SU-DHL-6 (cell line): ENCODE measurements at regions not wholly inside any gene's neighbourhood (a gene's known extent, or its start where the extent isn't known, plus 50 kb on each side); places are given as distances from the start of the nearest gene placed in this dataset.

Experiments
- H2AFZ ChIP-seq: fragments of 200-600 bp; sonication (generic); 2 replicates; pipeline ENCODE4 v1.6.1; 2014; ENCODE audit warnings: low read depth, mild to moderate bottlenecking, moderate library complexity, mixed read lengths, antibody characterized with exemption, low read length; ENCODE audit not compliant: severe bottlenecking
- H3F3A ChIP-seq: fragments of 200-600 bp; shearing (Covaris generic); 2 replicates; pipeline ENCODE4 v1.6.0; 2016; ENCODE audit warnings: antibody characterized with exemption, mild to moderate bottlenecking; ENCODE audit not compliant: insufficient read depth
- H3K27ac ChIP-seq: fragments of 200-600 bp; sonication (generic); 2 replicates; pipeline ENCODE4 v1.5.1; 2016; ENCODE audit warnings: low read depth, mild to moderate bottlenecking, low read length, moderate library complexity, mixed read lengths
- H3K27me3 ChIP-seq: fragments of 200-600 bp; sonication (generic), shearing (Covaris generic); 2 replicates; pipeline ENCODE4 v1.6.0; 2014; ENCODE audit warnings: mild to moderate bottlenecking, low read length
- H3K36me3 ChIP-seq: fragments of 200-600 bp; sonication (generic); 2 replicates; pipeline ENCODE4 v1.6.1; 2014; ENCODE audit warnings: mild to moderate bottlenecking, low read length, mixed read lengths
- H3K4me2 ChIP-seq: fragments of 300-600, 200-600 bp; shearing (Covaris generic), sonication (generic); 2 replicates; pipeline ENCODE4 v1.6.0; 2014; ENCODE audit warnings: low read length, low read depth, mild to moderate bottlenecking; ENCODE audit not compliant: poor library complexity, severe bottlenecking
- H3K4me3 ChIP-seq: fragments of 200-600 bp; sonication (generic); 2 replicates; pipeline ENCODE4 v1.5.1; 2014; ENCODE audit warnings: antibody characterized with exemption, low read length, mild to moderate bottlenecking, mixed read lengths; ENCODE audit not compliant: insufficient read depth, poor library complexity, severe bottlenecking
- H3K79me2 ChIP-seq: fragments of 200-600 bp; sonication (generic); 2 replicates; pipeline ENCODE4 v1.6.1; 2014; ENCODE audit warnings: mild to moderate bottlenecking, low read length, moderate library complexity; ENCODE audit not compliant: insufficient read depth
- H3K9ac ChIP-seq: fragments of 200-600 bp; sonication (generic); 2 replicates; pipeline ENCODE4 v1.7.0; 2014; ENCODE audit warnings: mild to moderate bottlenecking, low read length
- H3K9me2 ChIP-seq: fragments of 200-600 bp; sonication (generic); replicated peaks from 2 replicates; pipeline ENCODE4 v1.6.1; 2014; ENCODE audit warnings: low read length; ENCODE audit not compliant: insufficient read depth
- H3K9me3 ChIP-seq: fragments of 200-600 bp; sonication (generic); 2 replicates; pipeline ENCODE4 v1.6.1; 2014; ENCODE audit warnings: low read length, mixed read lengths; ENCODE audit not compliant: insufficient read depth
- H4K20me1 ChIP-seq: fragments of 200-600 bp; sonication (generic); 2 replicates; pipeline ENCODE4 v1.6.1; 2014; ENCODE audit warnings: low read depth, mild to moderate bottlenecking, antibody characterized with exemption, low read length, moderate library complexity, mixed read lengths
- EZH2phosphoT487 ChIP-seq: fragments of 200-600 bp; sonication (generic), shearing (Covaris generic); conservative IDR thresholded peaks from 2 replicates; pipeline ENCODE4 v1.6.1; 2018; ENCODE audit warnings: mild to moderate bottlenecking, antibody characterized with exemption, low read length, moderate library complexity, mixed read lengths
- TF ChIP-seq, protein P1 (sequence below): fragments of 200-600 bp; sonication (generic); IDR thresholded peaks from one replicate; pipeline ENCODE4 v1.5.1; 2017; ENCODE audit warnings: antibody characterized with exemption, mild to moderate bottlenecking, low read length, moderate library complexity; ENCODE audit not compliant: insufficient read depth, poor library complexity, severe bottlenecking

DNA sequence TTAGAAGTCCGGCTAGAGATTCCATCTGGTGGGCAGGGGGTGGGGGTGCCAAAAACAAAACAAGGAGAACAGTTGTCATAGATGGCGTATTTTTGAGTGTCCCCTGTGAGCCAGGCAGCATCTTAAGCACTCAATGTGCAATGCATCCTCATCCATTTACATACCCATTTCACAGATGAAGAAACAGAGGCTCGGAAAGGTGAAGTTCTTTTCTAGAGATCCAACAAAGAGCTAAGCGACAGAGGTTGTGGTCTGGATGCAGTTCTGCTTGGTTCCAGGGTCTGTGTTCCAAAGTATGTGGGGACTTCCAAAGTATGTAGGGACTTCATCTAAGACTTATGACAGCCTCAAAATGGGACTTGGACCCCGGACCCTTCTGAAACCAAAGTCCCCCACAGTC, 277.8 kb downstream of the MN1 start:
- Histone ChIP-seq H3K9me2 (no peaks in the 10 kb centered on the region), H3K4me2 (no peak overlapping the region), H4K20me1 (no peaks in the 10 kb centered on the region), H3K27ac (no peak overlapping the region), H3K79me2 (no peaks in the 10 kb centered on the region), H3K9ac (no peak overlapping the region), H3F3A (no peaks in the 10 kb centered on the region), H2AFZ (no peak overlapping the region), H3K9me3 (no peaks in the 10 kb centered on the region), H3K36me3 (no peaks in the 10 kb centered on the region), H3K4me3 (no peak overlapping the region), H3K27me3 (no peaks in the 10 kb centered on the region)
- TF ChIP-seq, protein P1, sequence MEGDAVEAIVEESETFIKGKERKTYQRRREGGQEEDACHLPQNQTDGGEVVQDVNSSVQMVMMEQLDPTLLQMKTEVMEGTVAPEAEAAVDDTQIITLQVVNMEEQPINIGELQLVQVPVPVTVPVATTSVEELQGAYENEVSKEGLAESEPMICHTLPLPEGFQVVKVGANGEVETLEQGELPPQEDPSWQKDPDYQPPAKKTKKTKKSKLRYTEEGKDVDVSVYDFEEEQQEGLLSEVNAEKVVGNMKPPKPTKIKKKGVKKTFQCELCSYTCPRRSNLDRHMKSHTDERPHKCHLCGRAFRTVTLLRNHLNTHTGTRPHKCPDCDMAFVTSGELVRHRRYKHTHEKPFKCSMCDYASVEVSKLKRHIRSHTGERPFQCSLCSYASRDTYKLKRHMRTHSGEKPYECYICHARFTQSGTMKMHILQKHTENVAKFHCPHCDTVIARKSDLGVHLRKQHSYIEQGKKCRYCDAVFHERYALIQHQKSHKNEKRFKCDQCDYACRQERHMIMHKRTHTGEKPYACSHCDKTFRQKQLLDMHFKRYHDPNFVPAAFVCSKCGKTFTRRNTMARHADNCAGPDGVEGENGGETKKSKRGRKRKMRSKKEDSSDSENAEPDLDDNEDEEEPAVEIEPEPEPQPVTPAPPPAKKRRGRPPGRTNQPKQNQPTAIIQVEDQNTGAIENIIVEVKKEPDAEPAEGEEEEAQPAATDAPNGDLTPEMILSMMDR = no peak
- TF ChIP-seq EZH2phosphoT487 = no peak

- Histone ChIP-seq H3K4me3 (no peak overlapping the region), H3K9me2 (no peaks in the 10 kb centered on the region), H3K4me2 (no peak overlapping the region), H2AFZ (no peak overlapping the region), H4K20me1 (no peaks in the 10 kb centered on the region), H3K27me3 (no peaks in the 10 kb centered on the region), H3K27ac (no peak overlapping the region), H3K36me3 (no peaks in the 10 kb centered on the region), H3F3A (no peaks in the 10 kb centered on the region), H3K9ac (no peak overlapping the region), H3K79me2 (no peaks in the 10 kb centered on the region), H3K9me3 (no peaks in the 10 kb centered on the region)
- no peak for TF ChIP-seq EZH2phosphoT487
- TF ChIP-seq, protein P1 = no peak
These were observed 275.8 kb downstream of the MN1 start for GRCh38 chr22:27525711-27526110.

DNA sequence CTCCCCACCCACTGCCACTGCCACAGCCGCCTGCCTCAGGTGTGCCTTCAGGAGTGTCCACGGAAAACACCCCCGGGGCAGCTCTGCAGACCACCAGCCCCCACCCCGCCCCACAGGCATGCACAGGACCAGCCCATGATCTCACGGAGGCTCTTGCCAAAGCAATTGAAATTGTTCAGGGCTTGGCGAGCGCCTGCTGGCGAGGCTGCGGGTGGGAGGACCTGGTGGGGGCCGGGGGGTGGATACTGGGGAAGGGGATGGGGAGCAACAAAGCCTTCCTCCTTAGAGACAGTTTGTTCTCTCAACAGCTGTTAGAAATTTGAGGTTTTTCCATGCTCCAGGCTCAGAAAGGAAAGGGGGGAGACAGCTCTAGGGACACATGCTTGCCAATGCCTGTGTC, 274.7 kb downstream of the MN1 start:
- H3K36me3 ChIP-seq = no peaks in the 10 kb centered on the region
- no peaks in the 10 kb centered on the region for H4K20me1 ChIP-seq
- H3K9ac ChIP-seq = no peak overlapping the region
- no peaks in the 10 kb centered on the region for H3K9me3 ChIP-seq
- H3F3A ChIP-seq = no peaks in the 10 kb centered on the region
- no peak overlapping the region for H3K4me2 ChIP-seq
- no peak overlapping the region for H2AFZ ChIP-seq
- H3K79me2 ChIP-seq = no peaks in the 10 kb centered on the region
- H3K9me2 ChIP-seq = no peaks in the 10 kb centered on the region
- no peak overlapping the region for H3K27ac ChIP-seq
- H3K27me3 ChIP-seq = no peaks in the 10 kb centered on the region
- H3K4me3 ChIP-seq = no peak overlapping the region
- TF ChIP-seq, protein P1 = no peak
- no peak for TF ChIP-seq EZH2phosphoT487
